ENCODE measurements at regions not wholly inside any gene's neighbourhood (a gene's known extent, or its start where the extent isn't known, plus 50 kb on each side); places are given as distances from the start of the nearest gene placed in this dataset.

DNA sequence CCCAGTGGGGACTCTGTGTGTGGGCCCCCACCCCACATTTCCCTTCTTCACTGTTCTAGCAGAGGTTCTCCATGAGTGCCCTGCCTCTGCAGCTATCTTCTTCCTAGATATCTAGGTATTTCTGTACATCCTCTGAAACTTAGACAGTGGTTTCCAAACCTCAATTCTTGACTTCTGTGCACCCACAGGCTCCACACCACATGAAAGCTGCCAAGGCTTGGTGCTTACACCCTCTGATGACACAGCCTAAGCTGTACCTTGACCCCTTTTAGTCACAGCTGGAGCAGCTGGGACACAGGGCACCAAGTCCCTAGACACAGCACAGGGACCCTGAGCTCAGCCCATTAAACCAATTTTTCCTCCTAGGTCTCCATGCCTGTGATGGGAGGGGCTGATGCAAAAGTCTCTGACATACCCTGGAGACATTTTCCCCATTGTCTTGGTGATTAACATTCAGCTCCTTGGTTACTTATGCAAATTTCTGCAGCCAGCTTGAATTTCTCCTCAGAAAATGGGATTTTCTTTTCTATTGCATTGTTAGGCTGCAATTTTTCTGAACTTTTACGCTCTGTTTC, 304.5 kb downstream of the OTOL1 start:
- no peak for DNase-seq

DNA sequence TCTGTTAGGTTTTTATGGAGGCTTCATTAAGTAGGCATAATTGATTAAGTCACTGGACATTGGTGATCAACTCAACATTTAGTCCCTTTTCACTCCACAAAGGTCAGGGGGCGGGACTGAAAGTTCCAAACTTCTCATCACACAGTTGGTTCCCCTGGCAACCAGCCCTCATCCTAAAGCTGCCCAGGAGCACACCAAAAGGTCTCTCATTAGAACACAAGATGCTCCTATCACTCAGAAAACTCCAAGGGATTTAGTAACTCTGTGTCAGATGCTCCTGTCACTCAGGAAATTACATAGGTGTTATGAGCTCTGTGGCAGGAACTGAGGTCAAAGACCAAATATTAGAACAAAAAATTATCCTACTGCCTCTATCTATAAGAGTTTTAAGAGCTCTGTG, 321.5 kb downstream of the OTOL1 start:
- no peak for DNase-seq

DNA sequence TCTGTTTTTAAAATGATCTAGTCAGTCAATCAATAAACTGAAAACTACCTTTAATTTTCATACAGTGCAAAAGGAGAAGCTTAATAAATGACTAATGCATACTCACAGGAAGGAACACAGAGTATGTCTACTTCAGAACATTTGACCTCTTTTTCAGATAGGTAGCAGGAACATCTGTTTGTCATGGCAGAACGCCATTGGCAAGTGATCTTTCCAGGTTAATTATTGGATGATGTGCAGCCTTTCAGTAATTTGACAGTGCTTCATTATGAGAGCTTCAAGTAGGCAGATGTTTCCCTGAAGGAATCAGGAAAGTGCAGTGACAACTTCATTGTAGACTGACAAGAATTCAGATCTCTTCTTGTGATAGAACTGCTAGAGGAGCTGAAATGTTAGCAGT, 325.0 kb downstream of the OTOL1 start:
- no peak for DNase-seq

DNA sequence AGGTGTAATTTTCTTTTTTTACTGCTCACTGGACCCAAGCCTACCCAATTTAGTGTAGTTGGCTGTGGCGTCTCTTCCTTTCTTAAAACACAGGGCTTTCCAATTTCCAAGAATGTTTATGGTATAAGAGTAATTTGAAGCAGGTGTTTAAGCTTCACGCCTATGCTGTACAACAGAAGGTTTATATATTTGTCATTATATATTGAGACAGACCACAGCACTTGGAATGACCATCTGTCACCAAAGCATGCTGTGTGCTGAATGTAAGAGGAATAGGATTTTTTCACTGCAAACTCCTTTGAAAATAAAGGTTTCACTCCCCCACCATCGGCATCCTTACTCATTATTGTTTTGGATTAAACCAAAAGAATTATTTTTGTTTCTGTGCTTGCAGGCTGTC, 325.7 kb downstream of the OTOL1 start:
- no peak for DNase-seq

DNA sequence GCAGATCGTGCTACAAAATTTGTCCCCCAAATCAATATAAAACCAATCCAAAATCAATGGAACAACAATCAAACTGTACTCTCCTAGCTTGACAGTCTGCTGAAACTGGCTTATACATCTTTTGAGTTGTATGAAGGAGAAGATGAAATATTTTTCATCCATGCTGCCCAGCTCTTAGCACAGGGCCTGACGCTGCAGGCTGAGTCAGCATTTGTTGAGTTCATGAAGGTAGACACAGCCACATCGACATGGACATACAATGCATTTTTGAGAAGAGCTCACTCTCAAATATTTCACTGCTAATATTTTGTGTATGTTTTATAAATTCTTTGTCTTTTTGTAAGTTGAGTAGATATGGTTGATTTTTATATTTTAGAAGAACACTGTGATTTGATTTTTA, 327.3 kb downstream of the OTOL1 start:
- DNase-seq, result no peak

DNA sequence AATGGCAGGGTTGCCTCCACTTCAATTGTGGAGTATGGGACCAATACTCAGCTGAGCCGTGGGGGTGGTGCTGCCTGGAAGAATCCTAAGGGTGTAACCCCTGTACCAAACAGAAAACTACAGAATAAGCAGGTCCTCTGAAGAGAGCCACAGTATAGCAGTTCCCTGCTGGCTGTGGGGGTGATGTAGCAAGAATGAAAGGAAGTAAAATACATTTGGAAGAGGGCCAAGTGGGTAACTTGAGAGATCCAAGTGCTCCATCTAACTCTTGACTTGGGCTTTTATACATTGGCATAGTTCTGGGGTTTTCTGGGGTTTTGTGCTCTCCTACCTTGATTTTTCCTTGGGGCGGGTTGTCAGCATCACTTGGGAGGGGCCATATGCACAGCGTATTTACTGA, 341.4 kb downstream of the OTOL1 start:
- no peak for DNase-seq

DNA sequence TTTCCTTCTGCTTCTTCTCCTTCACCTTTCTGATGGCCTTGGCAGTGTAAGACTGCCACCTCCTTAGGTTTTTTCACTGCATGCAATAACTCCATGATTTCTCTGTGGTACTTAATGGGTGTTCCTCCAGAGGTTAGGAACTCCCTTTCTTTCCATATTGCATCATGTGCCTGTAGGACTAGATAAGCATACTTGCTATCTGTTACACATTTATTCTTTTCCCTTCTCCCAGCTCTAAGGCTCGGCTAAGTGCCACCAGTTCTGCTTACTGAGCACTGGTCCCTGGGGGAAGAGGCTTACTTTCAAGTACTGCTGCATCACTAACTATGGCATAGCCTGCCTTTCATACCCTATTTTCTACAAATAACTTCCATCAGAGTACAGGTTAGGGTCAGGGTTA, 351.8 kb downstream of the OTOL1 start:
- no peak for DNase-seq

DNA sequence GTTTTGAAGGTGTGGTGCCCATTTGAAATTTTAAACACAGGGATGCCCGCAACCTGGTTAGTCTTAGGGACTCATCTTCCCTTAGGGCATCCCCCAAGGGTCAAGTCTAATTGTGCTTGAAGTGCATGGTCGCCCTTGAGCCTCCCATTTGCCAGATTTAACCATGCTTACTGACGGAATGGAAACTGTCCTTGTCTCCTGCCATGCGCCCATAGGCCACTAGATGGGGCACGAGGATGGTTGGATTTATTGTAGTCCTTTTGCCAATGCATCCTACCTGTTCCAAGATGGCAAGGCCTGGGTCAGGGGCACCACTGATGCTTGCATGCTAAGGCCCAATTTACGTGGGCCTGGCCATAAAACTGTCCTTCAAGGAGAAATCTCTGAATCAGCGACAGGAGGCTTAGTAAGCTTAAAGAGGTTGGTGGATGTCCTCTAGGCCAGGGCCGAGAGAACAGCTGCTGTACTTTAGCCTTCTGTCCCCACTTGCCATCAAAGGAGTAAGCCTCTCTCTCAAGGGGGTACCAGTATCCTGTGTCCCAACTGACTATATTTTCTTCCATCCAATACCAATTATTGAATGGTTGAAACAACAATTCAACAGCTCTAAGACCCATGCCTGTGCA, 355.4 kb downstream of the OTOL1 start:
- peak in 1 of 2 donors; percentile 12 for DNase-seq

DNA sequence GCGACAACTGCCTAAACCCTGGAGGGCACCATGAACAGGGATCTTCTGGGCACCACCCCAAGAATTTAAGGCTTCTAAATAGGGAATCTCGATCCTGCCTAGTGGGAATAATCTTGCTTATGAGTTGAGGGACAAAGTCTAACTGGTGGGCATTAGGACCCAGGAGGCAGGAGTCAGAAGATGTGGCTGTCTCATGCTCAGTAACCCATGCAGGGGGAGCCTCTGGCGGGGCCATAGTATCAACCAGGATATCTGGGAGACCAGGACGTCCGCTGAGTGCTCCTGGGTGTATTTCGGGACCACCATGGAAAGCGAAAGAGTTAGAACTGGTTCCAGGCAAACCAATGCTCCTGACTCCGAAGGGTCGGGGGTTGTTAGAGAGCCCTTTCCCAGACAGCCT, 356.1 kb downstream of the OTOL1 start:
- DNase-seq, result no peak

DNA sequence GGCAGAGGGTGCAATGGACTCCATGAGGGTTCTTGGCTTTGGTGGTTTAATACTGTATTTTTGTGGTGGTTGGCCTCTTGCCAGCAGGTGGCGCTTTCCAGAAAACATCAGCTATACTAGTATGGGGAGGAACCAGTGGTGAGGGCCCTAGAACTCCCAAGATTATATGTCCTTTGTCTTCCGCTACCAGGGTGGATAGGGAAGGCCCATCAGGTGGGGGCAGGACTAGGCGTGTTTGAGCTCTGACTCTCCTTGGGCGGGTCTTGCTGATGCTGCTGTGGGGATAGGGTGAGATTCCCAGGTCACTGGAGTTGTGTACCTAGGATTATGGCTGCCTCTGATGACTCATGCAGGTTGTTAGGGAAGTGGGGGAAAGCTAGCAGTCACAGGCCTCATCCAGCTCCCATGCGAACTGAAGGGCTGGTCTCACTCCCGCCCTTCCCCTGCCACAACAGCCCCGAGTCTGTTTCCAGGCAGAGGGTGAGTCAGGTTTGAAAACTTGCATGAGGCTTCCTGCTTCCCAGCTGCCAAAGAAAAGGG, 357.7 kb downstream of the OTOL1 start:
- DNase-seq, result no peak

DNA sequence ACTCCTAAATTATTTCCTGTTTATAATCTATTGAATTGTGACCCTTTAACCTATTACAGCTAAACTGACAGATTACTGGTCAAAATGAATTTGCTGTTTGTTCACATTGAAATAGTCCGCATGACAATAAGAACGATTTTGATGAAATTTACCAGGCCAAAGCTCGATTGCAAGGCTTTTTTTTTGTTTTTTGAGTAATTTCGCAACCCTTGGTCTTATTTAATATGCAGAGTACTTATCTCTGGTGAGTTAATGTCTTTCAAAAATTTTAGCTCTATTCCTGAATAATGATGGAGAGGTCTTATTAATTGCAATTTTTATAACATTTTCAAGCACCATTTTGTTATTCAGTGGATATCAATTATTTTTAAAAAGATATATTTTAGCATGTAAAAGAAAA, 362.4 kb downstream of the OTOL1 start:
- DNase-seq, result no peak

DNA sequence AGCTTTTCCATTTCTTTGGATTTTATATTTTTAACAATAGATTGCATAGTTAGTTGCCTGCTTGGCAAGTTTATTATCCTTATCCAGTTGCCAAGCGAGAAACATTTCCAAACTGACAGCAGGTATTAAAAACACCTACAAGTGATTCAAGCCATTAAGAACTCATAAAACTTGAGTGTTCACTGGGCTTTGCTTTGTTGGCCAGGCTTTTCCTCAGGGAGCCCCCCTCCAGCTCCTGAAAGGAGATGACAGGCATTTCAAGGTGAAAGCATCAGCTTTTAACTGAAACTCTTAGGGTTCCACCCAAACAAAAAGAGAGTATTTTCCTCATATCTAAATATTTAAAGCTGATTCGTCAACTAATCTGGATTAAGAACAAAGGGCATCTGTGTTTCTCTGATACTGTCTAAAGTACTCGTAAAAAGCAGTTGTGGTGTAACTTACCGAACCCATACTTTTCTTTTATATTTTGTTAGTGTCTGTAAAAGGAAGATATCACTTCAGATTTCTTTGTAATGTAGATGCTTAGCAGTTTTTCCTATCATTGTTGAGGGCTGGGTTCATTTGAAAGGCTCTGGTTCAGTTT, 363.4 kb downstream of the OTOL1 start:
- DNase-seq, result no peak

DNA sequence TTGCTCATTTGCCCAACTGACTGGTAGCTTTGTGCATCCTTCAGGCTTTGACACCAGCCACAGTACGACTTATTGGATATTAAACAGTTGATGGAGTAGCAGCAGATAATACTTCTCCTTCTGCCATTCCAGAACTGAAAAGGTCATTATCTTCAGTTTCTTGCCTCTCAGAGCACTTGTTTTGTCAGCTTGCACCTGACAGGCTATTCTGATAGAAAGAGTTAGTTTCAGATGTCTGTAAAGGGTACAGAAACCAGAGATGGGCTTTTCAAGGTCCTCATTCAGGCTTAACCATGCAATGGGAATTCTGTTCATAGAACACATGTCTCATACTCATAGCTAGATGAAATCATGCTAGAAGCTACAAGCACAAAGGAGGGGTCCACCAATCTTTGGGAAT, 367.2 kb downstream of the OTOL1 start:
- no peak for DNase-seq

DNA sequence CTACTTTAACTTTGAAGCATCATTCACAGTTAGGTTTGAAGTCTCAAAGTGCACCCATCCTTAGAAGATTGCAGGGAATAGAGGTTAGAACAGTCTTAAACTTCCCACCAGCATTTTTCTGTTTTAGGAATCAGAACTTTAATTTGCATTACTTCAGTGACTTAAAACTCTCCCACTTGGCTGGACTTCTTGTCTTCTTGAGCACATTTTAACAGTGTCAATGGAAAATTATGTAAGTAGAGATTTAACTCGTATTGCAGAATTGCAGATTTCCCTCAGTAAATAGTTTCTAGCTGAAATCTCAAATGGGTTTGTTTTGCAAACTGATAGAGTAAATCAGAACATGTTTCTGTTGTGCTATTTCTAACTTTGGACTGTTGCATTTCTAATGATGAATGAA, 369.6 kb downstream of the OTOL1 start:
- no peak for DNase-seq

DNA sequence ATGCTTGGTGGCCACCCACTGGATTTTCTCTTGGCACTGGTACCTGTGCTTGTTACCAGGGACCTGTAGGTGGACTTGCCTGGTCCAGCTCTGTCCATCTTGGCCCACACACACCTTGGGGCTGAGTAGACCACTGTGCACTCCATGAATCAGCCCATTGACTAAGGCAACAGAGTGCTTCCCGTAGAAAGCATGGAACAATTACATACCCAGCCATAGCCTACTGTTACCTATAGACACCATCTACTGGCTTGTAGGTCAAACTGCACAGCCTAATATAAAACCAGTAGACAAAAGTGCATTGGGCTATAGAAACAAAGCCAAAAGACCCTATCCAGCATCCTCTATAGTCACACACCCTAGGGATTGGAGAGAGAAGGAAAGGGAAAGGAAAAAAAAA, 378.9 kb downstream of the OTOL1 start:
- no peak for DNase-seq

DNA sequence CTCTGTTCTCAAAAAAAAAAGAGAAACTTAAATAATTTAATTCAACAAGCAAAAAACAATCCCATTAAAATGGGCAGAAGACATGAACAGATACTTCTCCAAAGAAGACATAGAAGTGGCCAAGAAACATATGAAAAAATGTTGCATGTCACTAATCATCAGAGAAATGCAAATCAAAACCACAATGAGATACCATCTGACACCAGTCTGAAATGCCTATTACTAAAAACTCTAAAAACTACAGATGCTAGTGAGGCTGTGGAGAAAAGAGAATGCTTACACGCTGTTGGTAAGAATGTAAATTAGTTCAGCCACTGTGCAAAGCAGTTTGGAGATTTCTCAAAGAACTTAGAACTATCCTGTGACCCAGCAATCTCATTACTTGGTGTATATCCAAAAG, 382.9 kb downstream of the OTOL1 start:
- no peak for DNase-seq

DNA sequence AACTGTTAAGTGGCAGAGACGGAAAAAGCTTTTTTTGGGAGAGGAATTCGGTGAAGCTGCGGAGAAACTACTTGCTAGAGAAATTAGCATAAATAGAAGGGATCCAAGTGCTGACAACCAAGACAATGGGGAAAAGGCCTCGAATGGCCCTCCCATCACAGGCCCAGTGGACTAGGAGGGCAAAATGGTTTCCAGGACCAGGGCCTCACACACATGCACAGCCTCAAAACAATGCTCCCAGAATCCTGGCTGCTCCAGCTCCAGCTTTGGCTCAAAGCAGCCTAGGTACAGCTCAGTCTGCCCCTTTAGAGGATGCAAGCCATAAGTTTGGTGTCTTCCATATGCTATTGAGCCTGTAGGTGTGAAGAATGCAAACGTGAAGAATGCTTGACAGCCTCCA, 388.2 kb downstream of the OTOL1 start:
- DNase-seq, result no peak

DNA sequence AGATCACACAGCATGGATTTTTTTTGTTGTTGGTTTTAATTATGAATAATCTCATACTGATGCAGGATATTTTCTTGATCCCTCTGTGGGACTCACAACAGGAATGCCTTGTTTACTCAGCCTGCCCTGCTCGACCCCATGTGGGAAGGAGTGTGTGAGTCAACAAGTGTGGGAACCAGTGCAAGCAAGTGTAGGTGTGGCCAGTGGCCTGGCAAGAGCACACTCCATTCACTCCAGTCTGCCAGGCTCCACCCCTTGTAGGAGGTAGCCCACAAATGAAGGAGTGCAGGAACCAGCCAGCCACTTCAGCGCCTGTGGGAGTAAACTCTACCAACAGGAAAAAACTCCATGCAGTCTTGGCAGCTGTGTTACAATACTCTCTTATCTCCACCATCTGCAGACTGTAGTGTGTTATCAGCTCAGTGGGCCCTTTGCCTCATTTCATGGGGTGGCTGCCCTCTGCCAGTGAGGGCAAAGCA, 393.6 kb downstream of the OTOL1 start:
- DNase-seq, result no peak

DNA sequence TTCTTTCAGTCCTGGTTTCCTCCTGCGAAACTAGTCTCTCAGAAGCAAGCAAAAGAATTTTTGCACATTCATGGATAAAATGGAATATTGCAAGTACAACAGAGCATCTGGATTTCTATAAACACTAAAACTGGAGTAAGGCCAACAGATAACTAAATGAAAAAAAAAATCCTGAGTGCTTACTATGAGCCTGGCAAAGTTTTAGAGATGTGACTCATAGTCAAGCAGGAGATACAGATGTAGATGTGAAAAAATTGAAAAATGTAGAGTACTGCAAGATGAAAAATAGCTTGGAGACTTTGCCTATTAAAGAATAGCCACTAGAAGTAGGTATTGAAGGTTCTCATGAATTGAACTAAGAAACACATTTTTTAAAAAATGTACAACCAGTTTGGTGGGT, 397.4 kb downstream of the OTOL1 start:
- no peak for DNase-seq

DNA sequence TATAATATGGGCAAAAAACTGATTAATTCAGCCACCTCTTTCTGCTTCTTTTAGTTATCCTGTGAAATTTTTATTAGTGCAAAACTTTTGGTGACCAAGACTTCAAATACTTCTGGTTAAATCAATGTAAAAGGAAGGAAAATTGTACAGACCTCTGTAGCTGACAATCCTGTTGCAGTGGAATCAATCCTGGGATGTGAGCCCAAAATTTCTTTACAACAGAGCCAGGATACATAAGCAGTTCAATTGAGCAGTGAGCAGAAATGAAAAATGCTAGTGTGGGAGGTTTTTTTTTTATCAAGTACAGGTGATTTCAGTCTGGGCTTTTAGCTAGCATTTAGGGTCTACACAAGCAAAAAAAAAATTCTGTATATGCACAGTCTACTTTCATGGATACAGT, 398.0 kb downstream of the OTOL1 start:
- no peak for DNase-seq

DNA sequence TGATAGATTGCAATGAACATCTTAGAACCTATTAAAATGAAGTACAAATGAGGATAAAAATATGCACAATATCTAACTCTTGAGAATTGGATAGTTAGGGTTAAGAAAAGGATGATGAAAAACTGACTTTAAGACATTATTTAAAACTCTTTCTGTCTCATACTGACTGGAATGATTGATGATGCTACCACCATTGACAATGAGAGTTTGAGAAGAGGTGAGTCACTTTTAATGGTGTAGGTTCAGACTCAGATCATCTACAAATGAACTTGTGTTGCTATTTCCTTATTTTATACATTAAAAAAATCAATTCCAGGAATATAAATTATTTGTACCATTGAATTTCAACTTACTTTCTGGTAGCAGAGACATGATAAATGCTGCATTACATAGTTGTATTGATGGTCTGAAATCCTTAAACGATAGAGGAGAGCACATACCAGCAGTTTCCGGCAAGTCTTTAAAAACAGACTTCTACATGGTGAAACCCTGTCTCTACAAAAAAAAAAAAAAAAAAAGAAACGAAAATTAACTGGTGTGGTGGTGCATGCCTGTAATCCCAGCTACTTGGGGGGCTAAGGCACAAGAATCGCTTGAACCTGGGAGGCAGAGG, 409.0 kb downstream of the OTOL1 start:
- no peak for DNase-seq

DNA sequence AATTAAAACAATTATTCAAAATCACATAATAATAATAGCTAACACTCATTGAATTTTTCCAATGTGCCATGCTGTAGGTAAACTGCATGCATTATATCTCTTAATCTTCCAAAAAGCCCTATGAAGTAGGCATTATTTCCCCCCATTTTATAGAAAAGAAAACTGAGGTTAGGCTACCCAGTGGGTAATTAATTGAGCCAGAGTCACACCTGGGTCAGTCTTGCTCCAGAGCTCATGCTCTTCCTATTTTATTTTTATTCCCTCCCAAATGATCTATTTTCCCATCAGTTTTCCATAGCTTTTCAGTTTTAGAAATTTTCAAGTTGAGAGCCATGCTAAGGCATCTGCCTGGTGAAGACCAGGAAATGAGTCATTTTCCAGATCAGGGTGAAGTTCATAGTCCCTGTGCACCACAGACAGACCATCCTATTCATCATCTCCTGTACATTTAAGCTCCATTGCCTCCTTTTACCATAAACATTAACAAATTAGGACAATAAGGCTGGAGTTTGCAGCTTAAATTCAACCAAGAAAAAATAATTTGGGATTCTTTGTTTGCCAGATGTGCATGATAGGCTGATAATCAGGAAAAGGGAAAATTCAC, 417.3 kb downstream of the OTOL1 start:
- no peak for DNase-seq

Data from right lung (tissue), 2 donors.